Neural cell (in vitro differentiated cells): ENCODE measurements at regions not wholly inside any gene's neighbourhood (a gene's known extent, or its start where the extent isn't known, plus 50 kb on each side); places are given as distances from the start of the nearest gene placed in this dataset.

ENCODE experiments used
- H2AFZ ChIP-seq: fragments of 200-600, 300-800 bp; sonication (generic), shearing (Covaris generic); 2 replicates; pipeline ENCODE4 v1.6.0; 2014; ENCODE audit warnings: low read depth, mild to moderate bottlenecking, antibody characterized with exemption, low read length, moderate library complexity
- H3F3A ChIP-seq: fragments of 200-600 bp; shearing (Covaris generic); 2 replicates; pipeline ENCODE4 v1.6.1; 2016; ENCODE audit warnings: mild to moderate bottlenecking, moderate library complexity, mixed read lengths, antibody characterized with exemption, low read length; ENCODE audit not compliant: insufficient read depth, poor library complexity, severe bottlenecking
- H3K27ac ChIP-seq: fragments of 200-600, 300-800 bp; sonication (generic), shearing (Covaris generic); 2 replicates; pipeline ENCODE4 v1.5.1; 2014; ENCODE audit warnings: mild to moderate bottlenecking, low read length, moderate library complexity
- H3K27me3 ChIP-seq: fragments of 300-800, 200-600 bp; sonication (generic), shearing (Covaris generic); 2 replicates; pipeline ENCODE4 v1.6.0; 2014; ENCODE audit warnings: mild to moderate bottlenecking, low read depth, low read length, moderate library complexity; ENCODE audit not compliant: insufficient read depth
- H3K36me3 ChIP-seq: fragments of 300-800, 200-600 bp; sonication (generic), shearing (Covaris generic); 2 replicates; pipeline ENCODE4 v1.5.1; 2014; ENCODE audit warnings: mild to moderate bottlenecking, antibody characterized with exemption, low read length, moderate library complexity; ENCODE audit not compliant: insufficient read depth
- H3K4me2 ChIP-seq: fragments of 300-800, 200-600 bp; sonication (generic), shearing (Covaris generic); 2 replicates; pipeline ENCODE4 v1.6.0; 2014; ENCODE audit warnings: mild to moderate bottlenecking, low read length
- H3K4me3 ChIP-seq: fragments of 300-800, 200-600 bp; sonication (generic), shearing (Covaris generic); 2 replicates; pipeline ENCODE4 v1.5.1; 2014; ENCODE audit warnings: mild to moderate bottlenecking, low read length, moderate library complexity
- H3K79me2 ChIP-seq: fragments of 200-600 bp; shearing (Covaris generic); replicated peaks from 2 replicates; pipeline ENCODE4 v1.6.0; 2014; ENCODE audit warnings: mild to moderate bottlenecking, low read length, moderate library complexity; ENCODE audit not compliant: insufficient read depth
- H3K9ac ChIP-seq: fragments of 300-800, 200-600 bp; sonication (generic), shearing (Covaris generic); 2 replicates; pipeline ENCODE4 v1.6.1; 2016; ENCODE audit warnings: mild to moderate bottlenecking, low read length, mixed read lengths
- H3K9me2 ChIP-seq: fragments of 200-600 bp; shearing (Covaris generic); 2 replicates; pipeline ENCODE4 v1.6.1; 2016; ENCODE audit warnings: mild to moderate bottlenecking, low read length, mixed read lengths; ENCODE audit not compliant: insufficient read depth
- H3K9me3 ChIP-seq: fragments of 200-600, 300-800 bp; sonication (generic), shearing (Covaris generic); 2 replicates; pipeline ENCODE4 v1.6.1; 2016; ENCODE audit warnings: mild to moderate bottlenecking, mixed run types, low read length, moderate library complexity, mixed read lengths
- H4K20me1 ChIP-seq: fragments of 200-600 bp; shearing (Covaris generic); 2 replicates; pipeline ENCODE4 v1.6.1; 2016; ENCODE audit warnings: mild to moderate bottlenecking, mixed run types; ENCODE audit not compliant: insufficient read depth
- CTCF ChIP-seq: fragments of 450-650 bp; IDR thresholded peaks from 2 replicates; pipeline ENCODE4 v1.5.1; 2014; ENCODE audit warnings: antibody characterized with exemption, mild to moderate bottlenecking, moderate library complexity; ENCODE audit not compliant: poor library complexity, severe bottlenecking
- EP300 ChIP-seq: fragments of 450-650 bp; conservative IDR thresholded peaks from 2 replicates; pipeline ENCODE4 v1.6.1; 2014; ENCODE audit warnings: antibody characterized with exemption, mild to moderate bottlenecking, moderate library complexity; ENCODE audit not compliant: poor library complexity, severe bottlenecking
- EZH2 ChIP-seq: fragments of 200-600, 300-800 bp; shearing (Covaris generic), sonication (generic); IDR thresholded peaks from 2 replicates; pipeline ENCODE4 v1.6.1; 2014; ENCODE audit warnings: antibody characterized with exemption, low read length, borderline replicate concordance, mild to moderate bottlenecking; ENCODE audit not compliant: insufficient read depth, poor library complexity, severe bottlenecking
- MXI1 ChIP-seq: fragments of 450-650 bp; conservative IDR thresholded peaks from 2 replicates; pipeline ENCODE4 v1.6.1; 2014; ENCODE audit warnings: antibody characterized with exemption, mild to moderate bottlenecking; ENCODE audit not compliant: poor library complexity, severe bottlenecking
- POLR2AphosphoS5 ChIP-seq: IDR thresholded peaks from 2 replicates; pipeline ENCODE4 v1.6.1; 2012
- RAD21 ChIP-seq: fragments of 450-650 bp; conservative IDR thresholded peaks from 2 replicates; pipeline ENCODE4 v1.6.1; 2014; ENCODE audit warnings: antibody characterized with exemption, mild to moderate bottlenecking, moderate library complexity
- REST ChIP-seq: IDR thresholded peaks from 2 replicates; pipeline ENCODE4 v1.6.1; 2012; ENCODE audit warnings: borderline replicate concordance
- SMC3 ChIP-seq: fragments of 450-650 bp; conservative IDR thresholded peaks from 2 replicates; pipeline ENCODE4 v1.6.1; 2014; ENCODE audit warnings: antibody characterized with exemption, mild to moderate bottlenecking, moderate library complexity; ENCODE audit not compliant: poor library complexity
- TAF1 ChIP-seq: IDR thresholded peaks from 2 replicates; pipeline ENCODE4 v1.6.1; 2012; ENCODE audit warnings: low read depth

GRCh38 chr20:29318871-29319461, 1938.5 kb upstream of the DEFB115 start:
- TF ChIP-seq RAD21 (no peak), CTCF (no peak), EZH2 (no peak), TAF1 (no peak), SMC3 (no peak), EP300 (no peak), MXI1 (no peak), REST (no peak), POLR2AphosphoS5 (no peak)
- no peak overlapping the region for H3K4me3 ChIP-seq
- H3K27ac ChIP-seq = no peak overlapping the region
- H3K79me2 ChIP-seq = no peaks in the 10 kb centered on the region
- H2AFZ ChIP-seq = no peak overlapping the region
- H3K9me2 ChIP-seq = no peaks in the 10 kb centered on the region
- no peaks in the 10 kb centered on the region for H3K27me3 ChIP-seq
- peaks cover 2% of the 10 kb centered on the region for H3K9me3 ChIP-seq
- no peaks in the 10 kb centered on the region for H3F3A ChIP-seq
- H3K9ac ChIP-seq = no peak overlapping the region
- no peaks in the 10 kb centered on the region for H3K36me3 ChIP-seq
- no peaks in the 10 kb centered on the region for H4K20me1 ChIP-seq
- no peak overlapping the region for H3K4me2 ChIP-seq

GRCh38 chr20:29319725-29320124, 1937.7 kb upstream of the DEFB115 start:
- H3K4me2 ChIP-seq = no peak overlapping the region

More at GRCh38 chr20:29319725-29320124, 1937.7 kb upstream of the DEFB115 start:
- H3K36me3 ChIP-seq = no peaks in the 10 kb centered on the region
- H3K27ac ChIP-seq = no peak overlapping the region
- no peaks in the 10 kb centered on the region for H3F3A ChIP-seq
- H3K9me3 ChIP-seq = peaks cover 7% of the 10 kb centered on the region
- no peaks in the 10 kb centered on the region for H3K79me2 ChIP-seq
- TF ChIP-seq REST (no peak), SMC3 (no peak), MXI1 (no peak), CTCF (no peak)
- no peak overlapping the region for H3K9ac ChIP-seq
- H3K4me3 ChIP-seq = no peak overlapping the region
- no peaks in the 10 kb centered on the region for H3K9me2 ChIP-seq
- no peak overlapping the region for H2AFZ ChIP-seq
- H4K20me1 ChIP-seq = no peaks in the 10 kb centered on the region
- H3K27me3 ChIP-seq = no peaks in the 10 kb centered on the region
